Left lung (tissue), 4 donors: ENCODE measurements at regions not wholly inside any gene's neighbourhood (a gene's known extent, or its start where the extent isn't known, plus 50 kb on each side); places are given as distances from the start of the nearest gene placed in this dataset.
A peak's percentile ranks its signal among the peaks of the same experiment; 100 is the strongest.

ENCODE experiments used
- ATAC-seq: fragments of 200-7000 bp; cut with Tn5 transposase; one replicate; pipeline ENCODE4 v1.9.1; 2020; ENCODE audit warnings: moderate library complexity
- DNase-seq, 4 donors: peaks; one replicate each; pipeline ENCODE4 v3.0.0-alpha.2; 2013 to 2020
- H3K27ac ChIP-seq, 2 donors: fragments of 200-600 bp; sonication (generic) in 1 of 2; one replicate each; pipeline versions ENCODE4 v1.5.0 to v1.8.0; 2020 to 2021
- H3K27me3 ChIP-seq, 2 donors: fragments of 200-600 bp; sonication (generic) in 1 of 2; one replicate each; pipeline versions ENCODE4 v1.5.0 to v1.8.0; 2020 to 2021
- H3K36me3 ChIP-seq, 2 donors: fragments of 200-600 bp; sonication (generic) in 1 of 2; one replicate each; pipeline versions ENCODE4 v1.5.0 to v1.8.0; 2020 to 2021
- H3K4me1 ChIP-seq, 2 donors: fragments of 200-600 bp; one replicate each; pipeline ENCODE4 v1.8.0; 2021
- H3K4me3 ChIP-seq, 2 donors: fragments of 200-600 bp; sonication (generic) in 1 of 2; one replicate each; pipeline versions ENCODE4 v1.5.0 to v1.8.0; 2020 to 2021; ENCODE audit warnings: mild to moderate bottlenecking in 1 of 2
- H3K9me3 ChIP-seq, 2 donors: fragments of 200-600 bp; sonication (generic) in 1 of 2; one replicate each; pipeline versions ENCODE4 v1.5.0 to v1.8.0; 2020 to 2021
- intact Hi-C, 2 donors: fragments of 100-400 bp; cut with DNase I; formaldehyde crosslinking; loops; one replicate each; pipeline versions ENCODE4 v1.11.2 to v1.14.2; 2022
- TF ChIP-seq, protein P1 (sequence below), 2 donors: fragments of 200-600 bp; sonication (generic) in 1 of 2; IDR thresholded peaks; one replicate each; pipeline versions ENCODE4 v1.5.0 to v1.8.0; 2021; ENCODE audit warnings: antibody characterized with exemption in 2 of 2
- donor health status: DM: no; HTN: yes; CAD: no.
- donor health status: DM: no; HTN: no; CAD: no.

DNA sequence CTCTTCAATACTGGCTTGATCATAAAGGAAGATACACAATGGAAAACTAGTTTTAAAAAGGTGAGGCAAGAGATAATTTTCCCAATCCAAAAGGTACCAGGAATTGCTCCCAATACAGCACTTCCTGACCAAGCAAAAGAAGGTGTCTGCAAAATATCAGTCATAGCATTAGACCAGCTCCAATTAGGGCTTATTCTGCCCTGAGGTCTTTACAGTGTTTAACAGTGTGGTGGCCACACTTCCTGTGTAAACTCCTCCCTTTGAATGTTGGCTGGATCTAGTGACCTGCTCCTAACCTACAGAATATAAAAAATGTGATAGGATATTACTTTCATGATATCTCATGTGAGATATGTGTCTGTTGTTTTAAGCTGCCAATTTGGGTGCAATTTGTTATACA, 57.1 kb upstream of the BTN3A2 start:
- H3K9me3 ChIP-seq, result no peaks in the 10 kb centered on the region
- peaks cover 0 to 20% of the 10 kb centered on the region in 2 donors for H3K4me1 ChIP-seq
- ATAC-seq (no peak), DNase-seq (no peak)
- intact Hi-C loops, result no loop called here
- H3K27me3 ChIP-seq, result no peaks in the 10 kb centered on the region
- no peaks in the 10 kb centered on the region for H3K36me3 ChIP-seq
- no peak overlapping the region for H3K27ac ChIP-seq
- TF ChIP-seq, protein P1, sequence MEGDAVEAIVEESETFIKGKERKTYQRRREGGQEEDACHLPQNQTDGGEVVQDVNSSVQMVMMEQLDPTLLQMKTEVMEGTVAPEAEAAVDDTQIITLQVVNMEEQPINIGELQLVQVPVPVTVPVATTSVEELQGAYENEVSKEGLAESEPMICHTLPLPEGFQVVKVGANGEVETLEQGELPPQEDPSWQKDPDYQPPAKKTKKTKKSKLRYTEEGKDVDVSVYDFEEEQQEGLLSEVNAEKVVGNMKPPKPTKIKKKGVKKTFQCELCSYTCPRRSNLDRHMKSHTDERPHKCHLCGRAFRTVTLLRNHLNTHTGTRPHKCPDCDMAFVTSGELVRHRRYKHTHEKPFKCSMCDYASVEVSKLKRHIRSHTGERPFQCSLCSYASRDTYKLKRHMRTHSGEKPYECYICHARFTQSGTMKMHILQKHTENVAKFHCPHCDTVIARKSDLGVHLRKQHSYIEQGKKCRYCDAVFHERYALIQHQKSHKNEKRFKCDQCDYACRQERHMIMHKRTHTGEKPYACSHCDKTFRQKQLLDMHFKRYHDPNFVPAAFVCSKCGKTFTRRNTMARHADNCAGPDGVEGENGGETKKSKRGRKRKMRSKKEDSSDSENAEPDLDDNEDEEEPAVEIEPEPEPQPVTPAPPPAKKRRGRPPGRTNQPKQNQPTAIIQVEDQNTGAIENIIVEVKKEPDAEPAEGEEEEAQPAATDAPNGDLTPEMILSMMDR (IDR thresholded peaks at IDR 0.05), result no peak
- H3K4me3 ChIP-seq, result no peak overlapping the region

DNA sequence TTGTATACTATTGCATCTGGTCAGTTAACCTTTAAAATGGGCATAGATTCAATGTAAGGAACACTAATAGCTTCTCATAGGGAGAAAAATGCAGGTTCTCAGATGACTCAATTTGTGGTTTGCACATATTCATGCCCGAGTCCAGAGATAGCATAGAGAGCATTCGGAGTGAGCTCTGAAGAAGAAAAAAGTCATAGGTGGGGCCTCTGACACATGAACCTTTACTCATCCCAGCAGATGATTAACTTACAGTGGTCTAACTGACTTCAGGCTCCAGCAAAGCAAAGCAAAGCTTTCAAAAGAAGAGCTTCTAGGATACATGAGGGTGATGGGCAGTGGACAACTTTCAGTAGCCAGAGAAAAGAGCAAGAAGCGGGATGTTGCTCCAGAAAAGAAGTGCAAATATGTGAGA, 55.3 kb upstream of the BTN3A2 start:
- Histone ChIP-seq H3K36me3 (no peaks in the 10 kb centered on the region), H3K27me3 (no peaks in the 10 kb centered on the region), H3K27ac (no peak overlapping the region), H3K4me3 (no peak overlapping the region), H3K4me1 (peaks cover 0 to 32% of the 10 kb centered on the region in 2 donors), H3K9me3 (no peaks in the 10 kb centered on the region)
- DNase-seq (no peak), ATAC-seq (no peak)
- intact Hi-C loops, result no loop called here
- TF ChIP-seq, protein P1 (IDR thresholded peaks at IDR 0.05), result no peak

DNA sequence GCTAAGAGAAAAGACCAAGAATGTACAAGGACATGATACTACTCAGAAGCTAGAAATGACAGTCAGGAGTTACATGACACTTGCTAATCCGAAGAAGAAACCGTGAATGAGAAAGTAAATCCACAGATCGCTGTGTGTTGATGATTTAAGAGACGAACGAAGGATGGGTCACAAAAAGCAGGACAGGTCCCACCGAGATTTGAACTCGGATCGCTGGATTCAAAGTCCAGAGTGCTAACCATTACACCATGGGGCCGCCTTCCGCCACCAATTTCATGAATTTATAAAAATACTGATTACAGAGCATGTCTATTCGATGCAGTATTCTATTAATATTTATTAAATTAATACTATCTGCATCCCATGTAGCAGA, 54.0 kb upstream of the BTN3A2 start:
- H3K4me3 ChIP-seq, result no peak overlapping the region

DNA sequence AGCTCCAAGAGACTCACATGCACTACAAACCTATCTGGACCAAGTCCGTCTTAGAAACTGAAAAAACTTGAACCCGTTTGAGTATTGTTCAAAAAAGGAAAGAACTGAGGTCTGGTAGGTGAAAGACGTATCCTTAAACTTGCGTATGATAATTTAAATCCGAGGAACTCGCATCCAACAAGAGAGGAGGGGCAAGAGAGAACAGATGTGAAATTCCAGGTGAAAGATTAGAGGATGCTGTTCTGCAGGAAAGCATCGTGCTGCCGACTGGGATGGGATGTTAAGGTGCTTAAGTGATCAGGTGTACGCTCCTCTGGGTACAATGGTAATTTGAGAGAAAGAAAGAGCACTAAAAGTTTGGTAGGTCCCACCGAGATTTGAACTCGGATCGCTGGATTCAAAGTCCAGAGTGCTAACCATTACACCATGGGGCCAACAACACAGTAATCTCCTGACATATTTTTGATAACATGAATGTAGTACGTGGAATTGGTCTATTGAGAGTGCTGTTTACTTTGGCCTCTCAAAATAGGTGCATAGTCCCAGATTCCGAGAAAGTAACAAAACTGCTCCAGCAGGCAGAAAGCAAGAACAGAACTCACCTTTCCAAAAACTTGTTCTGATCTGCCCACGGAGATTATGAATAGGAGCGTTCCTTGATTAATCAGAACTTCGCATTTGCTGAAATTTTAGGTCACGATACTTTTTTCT, 53.5 kb upstream of the BTN3A2 start:
- Histone ChIP-seq H3K9me3 (no peaks in the 10 kb centered on the region), H3K27me3 (peaks cover 0 to under 1% of the 10 kb centered on the region in 2 donors), H3K36me3 (no peaks in the 10 kb centered on the region), H3K27ac (peak overlapping the region; percentile 19 to 45), H3K4me3 (peak overlapping the region; percentile 1 to 24), H3K4me1 (peaks cover 0 to 32% of the 10 kb centered on the region in 2 donors)
- intact Hi-C loops, result no loop called here
- peak in 2 of 4 donors; percentile 69 to 79 for DNase-seq
- TF ChIP-seq, protein P1 (IDR thresholded peaks at IDR 0.05), result no peak
- ATAC-seq, result peak; percentile 82

More for the DNA sequence above, 54.0 kb upstream of the BTN3A2 start:
- Histone ChIP-seq H3K4me1 (peaks cover 0 to 32% of the 10 kb centered on the region in 2 donors), H3K36me3 (no peaks in the 10 kb centered on the region), H3K9me3 (no peaks in the 10 kb centered on the region), H3K27ac (no peak overlapping the region), H3K27me3 (no peaks in the 10 kb centered on the region)
- TF ChIP-seq, protein P1 (IDR thresholded peaks at IDR 0.05), result no peak
- no peak for DNase-seq
- intact Hi-C loops, result no loop called here
- ATAC-seq, result peak; percentile 18

DNA sequence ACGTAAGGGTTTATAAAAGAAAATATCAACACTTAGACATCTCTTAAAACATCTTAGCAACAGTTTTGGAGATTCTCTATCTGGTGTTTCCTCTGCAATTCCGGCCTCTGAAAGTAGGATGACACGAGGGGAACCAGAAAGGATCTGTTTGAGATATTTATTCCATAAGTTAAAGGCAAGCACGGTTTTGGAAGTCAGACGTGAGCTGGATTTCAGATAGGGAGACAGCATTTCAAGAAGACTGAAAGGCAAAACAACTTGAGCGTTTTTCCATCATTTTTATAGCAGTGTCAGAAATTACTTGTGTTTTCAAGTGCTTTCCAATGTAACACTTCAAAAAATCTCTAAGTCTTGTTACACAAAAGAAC, 52.9 kb upstream of the BTN3A2 start:
- H3K27ac ChIP-seq, result peak overlapping the region; percentile 19 to 45
- H3K27me3 ChIP-seq, result peaks cover 0 to 6% of the 10 kb centered on the region in 2 donors
- no peak for DNase-seq
- peak overlapping the region; percentile 1 to 24 for H3K4me3 ChIP-seq
- TF ChIP-seq, protein P1 (IDR thresholded peaks at IDR 0.05), result no peak
- H3K9me3 ChIP-seq, result no peaks in the 10 kb centered on the region
- H3K36me3 ChIP-seq, result no peaks in the 10 kb centered on the region
- intact Hi-C loops, result no loop called here
- H3K4me1 ChIP-seq, result peaks cover 0 to 32% of the 10 kb centered on the region in 2 donors
- peak; percentile 4 for ATAC-seq
